ENCODE measurements at regions not wholly inside any gene's neighbourhood (a gene's known extent, or its start where the extent isn't known, plus 50 kb on each side); places are given as distances from the start of the nearest gene placed in this dataset.

DNA sequence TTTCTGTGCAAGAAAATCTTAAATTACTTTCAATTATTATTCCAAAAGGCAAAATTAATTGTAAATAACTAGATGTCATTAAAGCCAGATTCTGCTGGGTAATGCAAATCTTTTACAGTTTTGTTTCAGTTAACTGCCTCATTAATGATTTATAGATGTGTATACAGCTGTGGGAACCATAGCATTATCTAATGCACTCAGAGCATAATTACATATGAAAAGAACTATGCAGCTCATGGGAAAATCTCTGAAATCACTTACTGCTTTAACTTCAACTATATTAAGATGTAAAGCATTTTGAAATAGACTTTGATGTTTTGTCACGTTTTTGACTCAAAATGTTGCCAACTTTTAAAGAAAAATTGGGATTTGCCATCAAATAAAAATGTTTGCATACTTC, 630.3 kb upstream of the KLHL4 start:
- no peak overlapping the region for H3K4me3 ChIP-seq
- H3K4me1 ChIP-seq, result no peaks in the 10 kb centered on the region
- WGBS, 2 donors, result 0 to 10% methylated on average over 1 of the region's 1 CpG
- no peak for DNase-seq
- ATAC-seq (ENCODE audit: low FRiP score in 2 of 2), result no peak
- TF ChIP-seq, protein P1, sequence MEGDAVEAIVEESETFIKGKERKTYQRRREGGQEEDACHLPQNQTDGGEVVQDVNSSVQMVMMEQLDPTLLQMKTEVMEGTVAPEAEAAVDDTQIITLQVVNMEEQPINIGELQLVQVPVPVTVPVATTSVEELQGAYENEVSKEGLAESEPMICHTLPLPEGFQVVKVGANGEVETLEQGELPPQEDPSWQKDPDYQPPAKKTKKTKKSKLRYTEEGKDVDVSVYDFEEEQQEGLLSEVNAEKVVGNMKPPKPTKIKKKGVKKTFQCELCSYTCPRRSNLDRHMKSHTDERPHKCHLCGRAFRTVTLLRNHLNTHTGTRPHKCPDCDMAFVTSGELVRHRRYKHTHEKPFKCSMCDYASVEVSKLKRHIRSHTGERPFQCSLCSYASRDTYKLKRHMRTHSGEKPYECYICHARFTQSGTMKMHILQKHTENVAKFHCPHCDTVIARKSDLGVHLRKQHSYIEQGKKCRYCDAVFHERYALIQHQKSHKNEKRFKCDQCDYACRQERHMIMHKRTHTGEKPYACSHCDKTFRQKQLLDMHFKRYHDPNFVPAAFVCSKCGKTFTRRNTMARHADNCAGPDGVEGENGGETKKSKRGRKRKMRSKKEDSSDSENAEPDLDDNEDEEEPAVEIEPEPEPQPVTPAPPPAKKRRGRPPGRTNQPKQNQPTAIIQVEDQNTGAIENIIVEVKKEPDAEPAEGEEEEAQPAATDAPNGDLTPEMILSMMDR (IDR thresholded peaks at IDR 0.05), result no peak
- TF ChIP-seq EP300 (IDR thresholded peaks at IDR 0.05), result no peak
- no peak for TF ChIP-seq POLR2AphosphoS5 (IDR thresholded peaks at IDR 0.05)
- TF ChIP-seq POLR2A (IDR thresholded peaks at IDR 0.05), result no peak
- no peak overlapping the region for H3K27ac ChIP-seq
- H3K9me3 ChIP-seq, result no peaks in the 10 kb centered on the region
- no peaks in the 10 kb centered on the region for H3K36me3 ChIP-seq
- no peaks in the 10 kb centered on the region for H3K27me3 ChIP-seq

- WGBS, 2 donors, result 82% methylated on average over 2 of the region's 2 CpGs; no CpG with 5 or more reads in 1 of the 2 donors
- Histone ChIP-seq H3K9me3 (no peaks in the 10 kb centered on the region), H3K36me3 (no peaks in the 10 kb centered on the region), H3K27ac (no peak overlapping the region), H3K4me1 (no peaks in the 10 kb centered on the region), H3K4me3 (no peak overlapping the region), H3K27me3 (no peaks in the 10 kb centered on the region)
- ATAC-seq (ENCODE audit: low FRiP score in 2 of 2), result peak in 1 of 2 donors; percentile 19
- no peak for TF ChIP-seq POLR2A (IDR thresholded peaks at IDR 0.05)
- DNase-seq, result no peak
These were observed 607.6 kb upstream of the KLHL4 start for GRCh38 chrX:86910027-86910426.

GRCh38 chrX:86910602-86911311, 606.8 kb upstream of the KLHL4 start:
- Histone ChIP-seq H3K4me1 (no peaks in the 10 kb centered on the region), H3K36me3 (no peaks in the 10 kb centered on the region), H3K9me3 (no peaks in the 10 kb centered on the region), H3K27me3 (no peaks in the 10 kb centered on the region), H3K4me3 (no peak overlapping the region), H3K27ac (no peak overlapping the region)
- DNase-seq (no peak), ATAC-seq (ENCODE audit: low FRiP score in 2 of 2) (no peak)
- no peak for TF ChIP-seq EP300 (IDR thresholded peaks at IDR 0.05)
- TF ChIP-seq, protein P1 (IDR thresholded peaks at IDR 0.05), result no peak
- TF ChIP-seq POLR2AphosphoS5 (IDR thresholded peaks at IDR 0.05), result no peak
- TF ChIP-seq POLR2A (IDR thresholded peaks at IDR 0.05), result no peak
- WGBS, 2 donors, result 71 to 90% methylated on average over 2 to 4 of the region's 4 CpGs

DNA sequence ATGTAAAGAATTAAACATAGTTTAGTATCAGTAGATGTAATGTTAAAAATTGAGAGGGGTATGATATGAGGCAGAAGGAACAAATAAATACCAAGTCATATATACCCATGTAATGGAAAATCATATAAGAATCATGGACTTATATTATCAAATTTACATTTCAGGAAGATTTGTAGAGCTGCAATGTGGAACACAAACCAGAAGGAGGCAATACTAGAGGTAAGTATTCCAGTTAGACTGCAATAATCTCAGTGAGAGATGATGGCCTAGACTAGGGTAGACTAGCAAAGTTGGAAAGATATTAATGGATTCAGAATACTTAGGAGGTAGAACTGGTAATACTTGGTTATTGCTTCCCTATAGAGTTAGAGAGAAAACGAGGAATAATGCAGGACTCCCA, 603.0 kb upstream of the KLHL4 start:
- Histone ChIP-seq H3K4me3 (no peak overlapping the region), H3K36me3 (no peaks in the 10 kb centered on the region), H3K4me1 (no peaks in the 10 kb centered on the region), H3K27me3 (no peaks in the 10 kb centered on the region), H3K27ac (no peak overlapping the region), H3K9me3 (no peaks in the 10 kb centered on the region)
- whole genome bisulfite sequencing, 2 donors, result 59 to 73% methylated on average over 1 of the region's 1 CpG
- TF ChIP-seq POLR2A (IDR thresholded peaks at IDR 0.05), result no peak
- no peak for TF ChIP-seq EP300 (IDR thresholded peaks at IDR 0.05)
- no peak for TF ChIP-seq POLR2AphosphoS5 (IDR thresholded peaks at IDR 0.05)
- TF ChIP-seq, protein P1 (IDR thresholded peaks at IDR 0.05), result no peak
- no peak for ATAC-seq (ENCODE audit: low FRiP score in 2 of 2)
- DNase-seq, result no peak

DNA sequence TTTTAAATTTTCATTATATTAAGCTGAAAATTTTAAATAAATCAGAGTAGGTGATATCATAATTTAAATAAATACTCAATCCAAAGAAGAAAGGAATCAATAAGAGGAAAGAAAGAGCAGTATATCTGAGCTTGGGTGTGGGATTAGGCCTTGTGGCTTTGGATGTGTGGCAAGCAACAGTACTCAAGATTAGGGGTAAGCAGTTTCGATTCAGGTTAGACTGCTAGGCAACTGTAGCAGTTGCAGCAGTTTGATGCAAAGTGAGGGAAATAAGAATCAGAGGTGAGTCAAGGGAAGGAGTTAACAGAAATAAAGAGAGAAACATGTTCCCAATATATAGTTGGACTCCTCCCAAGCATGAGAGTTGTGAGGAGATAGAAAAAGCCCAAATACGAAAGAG, 599.6 kb upstream of the KLHL4 start:
- 75 to 76% methylated on average over 2 of the region's 2 CpGs for WGBS, 2 donors
- Histone ChIP-seq H3K27me3 (no peaks in the 10 kb centered on the region), H3K4me3 (no peak overlapping the region), H3K4me1 (no peaks in the 10 kb centered on the region), H3K27ac (no peak overlapping the region), H3K36me3 (no peaks in the 10 kb centered on the region), H3K9me3 (no peaks in the 10 kb centered on the region)
- ATAC-seq (ENCODE audit: low FRiP score in 2 of 2), result no peak
- no peak for DNase-seq
- TF ChIP-seq, protein P1 (IDR thresholded peaks at IDR 0.05), result no peak
- no peak for TF ChIP-seq EP300 (IDR thresholded peaks at IDR 0.05)
- TF ChIP-seq POLR2AphosphoS5 (IDR thresholded peaks at IDR 0.05), result no peak

All from upper lobe of left lung (tissue), 6 donors.